GM19397 (cell line): ENCODE measurements at regions not wholly inside any gene's neighbourhood (a gene's known extent, or its start where the extent isn't known, plus 50 kb on each side); places are given as distances from the start of the nearest gene placed in this dataset.

Experiments
- ATAC-seq: cut with Tn5 transposase; IDR thresholded peaks from one replicate; pipeline ENCODE4 v1.9.1; 2021; ENCODE audit warnings: mild to moderate bottlenecking, moderate library complexity; ENCODE audit not compliant: unreplicated experiment

- no peak for ATAC-seq
Observed at GRCh38 chr15:75131269-75131643, 70.4 kb upstream of the C15orf39 start.

- ATAC-seq = no peak
Observed at GRCh38 chr15:75134748-75135147, 66.9 kb upstream of the C15orf39 start.

GRCh38 chr15:75136118-75136517 is 65.6 kb upstream of the C15orf39 start:
- no peak for ATAC-seq

- ATAC-seq = no peak
Observed at GRCh38 chr15:75136758-75137157, 64.9 kb upstream of the C15orf39 start.

- no peak for ATAC-seq
Observed at GRCh38 chr15:75138016-75138999, 63.4 kb upstream of the C15orf39 start.

- no peak for ATAC-seq
Observed at GRCh38 chr15:75140080-75140879, 61.4 kb upstream of the C15orf39 start.

GRCh38 chr15:75142499-75142898 is 59.2 kb upstream of the C15orf39 start:
- ATAC-seq = no peak

GRCh38 chr15:75143738-75144334 is 57.8 kb upstream of the C15orf39 start:
- ATAC-seq = no peak

GRCh38 chr15:75145027-75145841 is 56.4 kb upstream of the C15orf39 start:
- no peak for ATAC-seq

- no peak for ATAC-seq
Observed at GRCh38 chr15:75148280-75148679, 53.4 kb upstream of the C15orf39 start.

GRCh38 chr15:75149867-75150709 is 51.6 kb upstream of the C15orf39 start:
- ATAC-seq = no peak

- no peak for ATAC-seq
Observed at GRCh38 chr15:75151214-75152128, 50.2 kb upstream of the C15orf39 start.
